Activated B cell treated with CpG ODN at 0.5 μM for 24 hours (primary cell): ENCODE measurements at regions not wholly inside any gene's neighbourhood (a gene's known extent, or its start where the extent isn't known, plus 50 kb on each side); places are given as distances from the start of the nearest gene placed in this dataset.

Experiments
- ATAC-seq: fragments of 200-7000 bp; cut with Tn5 transposase; one replicate; pipeline ENCODE4 v1.10.0; 2021; ENCODE audit warnings: low read depth, mild to moderate bottlenecking, moderate library complexity
- CTCF ChIA-PET: fragments of 350-600 bp; sonication (Branson Sonifier 250); formaldehyde crosslinking; loops from one replicate; lab custom pipeline; 2021; ENCODE audit warnings: antibody characterized with exemption; lab: Charles Lee
- POLR2A ChIA-PET: fragments of 350-600 bp; sonication (Branson Sonifier 250); formaldehyde crosslinking; loops from one replicate; lab custom pipeline; 2021; ENCODE audit warnings: antibody characterized with exemption; lab: Charles Lee
- DNase-seq: peaks from one replicate; pipeline ENCODE4 v3.0.0; 2022
- H3K27ac Mint-ChIP-seq: one replicate; pipeline ENCODE4 v1.8.0; 2020; ENCODE audit warnings: mixed read lengths
- H3K27me3 Mint-ChIP-seq: one replicate; pipeline ENCODE4 v1.8.0; 2021; ENCODE audit warnings: mixed read lengths
- H3K36me3 Mint-ChIP-seq: one replicate; pipeline ENCODE4 v1.8.0; 2021; ENCODE audit warnings: low read depth, mixed read lengths
- H3K4me1 Mint-ChIP-seq: one replicate; pipeline ENCODE4 v1.8.0; 2021; ENCODE audit warnings: mixed read lengths
- H3K4me3 Mint-ChIP-seq: one replicate; pipeline ENCODE4 v1.8.0; 2020; ENCODE audit warnings: mild to moderate bottlenecking, mixed read lengths
- H3K9me3 Mint-ChIP-seq: one replicate; pipeline ENCODE4 v1.8.0; 2020; ENCODE audit warnings: mixed read lengths
- intact Hi-C: fragments of 100-400 bp; cut with micrococcal nuclease; formaldehyde crosslinking; loops from one replicate; pipeline ENCODE4 v1.15.1; 2024
- TF ChIP-seq, protein P1 (sequence below): fragments of 200-600 bp; IDR thresholded peaks from one replicate; pipeline ENCODE4 v1.8.0; 2022; ENCODE audit warnings: antibody characterized with exemption, mild to moderate bottlenecking

DNA sequence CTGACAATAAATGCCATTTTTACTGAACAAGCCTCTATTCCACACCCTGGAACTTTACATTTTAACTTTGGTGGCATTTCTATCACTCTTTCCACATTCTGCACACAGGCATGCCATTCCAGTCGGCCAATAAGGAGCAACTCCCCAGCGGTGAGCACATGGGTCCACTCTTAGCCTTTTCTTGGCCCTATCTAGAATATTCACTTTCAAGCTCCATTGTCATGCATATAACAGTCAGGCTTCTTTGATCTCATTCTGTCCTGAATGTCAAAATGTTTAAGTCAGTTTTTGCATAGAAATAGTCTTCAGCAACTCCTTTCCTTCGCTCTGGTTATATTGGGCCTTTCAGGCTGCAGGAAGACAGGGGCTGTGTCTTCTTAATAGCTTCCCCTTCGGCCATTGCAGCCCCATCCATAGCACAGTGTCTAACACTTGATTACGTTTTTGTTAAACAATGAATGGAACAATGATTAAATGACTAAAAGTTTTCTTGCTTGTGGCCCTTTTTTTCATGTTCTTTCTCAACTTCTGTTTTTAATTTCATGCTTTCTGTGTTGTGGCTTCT lies 427.3 kb downstream of the MFSD1 start:
- Mint-ChIP-seq H3K4me3 (no peak overlapping the region), H3K27ac (no peak overlapping the region), H3K27me3 (no peaks in the 10 kb centered on the region), H3K9me3 (peaks cover 3% of the 10 kb centered on the region), H3K36me3 (no peaks in the 10 kb centered on the region), H3K4me1 (no peaks in the 10 kb centered on the region)
- CTCF ChIA-PET: no interaction called here
- intact Hi-C loops: no loop called here
- POLR2A ChIA-PET: no interaction called here
- no peak for ATAC-seq
- TF ChIP-seq, protein P1, sequence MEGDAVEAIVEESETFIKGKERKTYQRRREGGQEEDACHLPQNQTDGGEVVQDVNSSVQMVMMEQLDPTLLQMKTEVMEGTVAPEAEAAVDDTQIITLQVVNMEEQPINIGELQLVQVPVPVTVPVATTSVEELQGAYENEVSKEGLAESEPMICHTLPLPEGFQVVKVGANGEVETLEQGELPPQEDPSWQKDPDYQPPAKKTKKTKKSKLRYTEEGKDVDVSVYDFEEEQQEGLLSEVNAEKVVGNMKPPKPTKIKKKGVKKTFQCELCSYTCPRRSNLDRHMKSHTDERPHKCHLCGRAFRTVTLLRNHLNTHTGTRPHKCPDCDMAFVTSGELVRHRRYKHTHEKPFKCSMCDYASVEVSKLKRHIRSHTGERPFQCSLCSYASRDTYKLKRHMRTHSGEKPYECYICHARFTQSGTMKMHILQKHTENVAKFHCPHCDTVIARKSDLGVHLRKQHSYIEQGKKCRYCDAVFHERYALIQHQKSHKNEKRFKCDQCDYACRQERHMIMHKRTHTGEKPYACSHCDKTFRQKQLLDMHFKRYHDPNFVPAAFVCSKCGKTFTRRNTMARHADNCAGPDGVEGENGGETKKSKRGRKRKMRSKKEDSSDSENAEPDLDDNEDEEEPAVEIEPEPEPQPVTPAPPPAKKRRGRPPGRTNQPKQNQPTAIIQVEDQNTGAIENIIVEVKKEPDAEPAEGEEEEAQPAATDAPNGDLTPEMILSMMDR: no peak
- no peak for DNase-seq

DNA sequence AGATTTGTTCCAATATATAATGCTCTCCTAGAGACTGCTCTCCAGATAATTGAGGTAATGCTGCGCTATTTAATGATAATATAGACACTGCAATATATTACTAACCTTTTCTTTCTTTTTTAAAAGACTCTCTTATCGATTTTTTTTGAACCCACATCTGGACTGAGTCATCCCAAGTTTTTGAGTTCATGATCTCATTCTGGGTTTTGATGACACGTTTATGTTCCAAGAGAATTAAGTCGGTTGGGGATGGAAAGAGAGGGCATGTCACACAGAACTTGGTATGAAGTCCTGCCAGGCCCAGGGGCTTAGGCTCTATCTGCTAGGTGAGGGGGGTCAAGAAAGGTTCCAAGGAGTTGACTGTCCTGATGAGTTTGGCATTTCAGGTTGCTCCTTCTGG lies 431.1 kb downstream of the MFSD1 start:
- H3K36me3 Mint-ChIP-seq: no peaks in the 10 kb centered on the region
- no peaks in the 10 kb centered on the region for H3K4me1 Mint-ChIP-seq
- intact Hi-C loops: no loop called here
- DNase-seq (no peak), ATAC-seq (no peak)
- peaks cover 3% of the 10 kb centered on the region for H3K9me3 Mint-ChIP-seq
- ChIA-PET CTCF (no interaction called here), POLR2A (no interaction called here)
- H3K27ac Mint-ChIP-seq: no peak overlapping the region
- TF ChIP-seq, protein P1: no peak
- peaks cover 5% of the 10 kb centered on the region for H3K27me3 Mint-ChIP-seq
- no peak overlapping the region for H3K4me3 Mint-ChIP-seq

DNA sequence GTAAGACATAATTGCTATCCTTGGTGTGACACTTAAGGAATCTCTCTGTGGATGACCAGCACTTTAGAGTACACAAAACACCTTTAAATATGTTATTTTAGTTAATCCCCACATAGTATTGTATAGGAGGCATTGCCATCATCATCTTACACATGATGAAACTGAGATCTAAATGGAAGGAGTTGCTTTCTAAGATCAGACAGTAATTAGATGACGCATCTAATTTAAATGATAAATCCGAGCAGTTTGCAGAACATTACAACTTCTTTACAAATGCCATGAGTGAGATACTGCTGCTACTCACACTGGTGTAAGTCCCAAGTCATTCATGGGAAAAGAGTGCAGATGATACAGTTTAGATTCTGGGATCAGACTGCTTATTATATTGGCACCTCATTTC lies 431.9 kb downstream of the MFSD1 start:
- H3K27ac Mint-ChIP-seq: no peak overlapping the region
- ChIA-PET CTCF (no interaction called here), POLR2A (no interaction called here)
- H3K4me1 Mint-ChIP-seq: no peaks in the 10 kb centered on the region
- TF ChIP-seq, protein P1: no peak
- no peak for ATAC-seq
- H3K36me3 Mint-ChIP-seq: no peaks in the 10 kb centered on the region
- intact Hi-C loops: no loop called here
- H3K27me3 Mint-ChIP-seq: peaks cover 10% of the 10 kb centered on the region
- H3K4me3 Mint-ChIP-seq: no peak overlapping the region
- peaks cover 3% of the 10 kb centered on the region for H3K9me3 Mint-ChIP-seq
- no peak for DNase-seq

DNA sequence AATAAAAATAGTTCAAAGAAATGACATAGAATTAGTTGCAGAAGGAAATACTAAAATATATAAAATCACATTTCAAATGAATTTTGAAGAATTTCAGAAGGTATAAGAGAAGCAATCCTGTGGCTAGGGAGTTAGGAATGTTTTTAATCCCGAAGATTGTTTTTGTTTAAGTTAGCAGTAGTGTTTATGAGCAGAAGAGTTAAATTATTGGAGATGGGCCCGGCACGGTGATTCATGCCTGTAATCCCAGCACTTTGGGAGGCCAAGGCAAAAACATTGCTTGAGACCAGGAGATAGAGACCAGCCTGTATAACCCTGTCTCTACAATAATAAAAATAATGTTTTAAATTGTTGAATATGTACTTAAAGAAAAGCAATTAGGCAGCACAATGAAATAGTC lies 432.5 kb downstream of the MFSD1 start:
- intact Hi-C loops: no loop called here
- TF ChIP-seq, protein P1: no peak
- CTCF ChIA-PET: no interaction called here

DNA sequence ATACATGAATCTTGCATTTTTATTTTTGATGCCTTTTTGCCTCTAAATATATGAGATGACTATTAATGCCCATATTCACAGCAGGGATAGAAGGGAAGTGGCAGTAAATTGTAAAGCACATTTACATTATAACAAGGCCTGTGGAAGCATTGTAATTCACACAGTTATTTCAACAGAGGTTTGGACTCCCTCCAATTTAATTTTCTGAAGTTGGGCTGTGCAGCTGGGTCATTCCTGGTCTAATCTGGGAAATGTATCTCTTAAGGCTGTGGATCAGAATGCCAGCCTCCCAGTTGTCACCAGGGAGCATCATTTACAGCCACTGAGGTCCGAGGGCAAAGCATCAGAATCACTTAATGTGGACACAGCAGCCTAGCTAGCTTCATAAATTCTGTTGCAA lies 434.5 kb downstream of the MFSD1 start:
- H3K9me3 Mint-ChIP-seq: no peaks in the 10 kb centered on the region
- no peaks in the 10 kb centered on the region for H3K36me3 Mint-ChIP-seq
- H3K4me3 Mint-ChIP-seq: no peak overlapping the region
- ChIA-PET POLR2A (no interaction called here), CTCF (interaction anchor here (1.3 kb wide), 1 partner anchor 24 kb away, joined by 3 read pairs; no protein-coding TSS in a partner anchor)
- H3K27ac Mint-ChIP-seq: no peak overlapping the region
- no peaks in the 10 kb centered on the region for H3K4me1 Mint-ChIP-seq
- intact Hi-C loops: no loop called here
- ATAC-seq (no peak), DNase-seq (no peak)
- TF ChIP-seq, protein P1: no peak
- H3K27me3 Mint-ChIP-seq: peaks cover 11% of the 10 kb centered on the region

More for the DNA sequence above, 432.5 kb downstream of the MFSD1 start:
- no peaks in the 10 kb centered on the region for H3K4me1 Mint-ChIP-seq
- H3K9me3 Mint-ChIP-seq: peaks cover 3% of the 10 kb centered on the region
- no peak for DNase-seq
- POLR2A ChIA-PET: no interaction called here
- no peak for ATAC-seq
- H3K27me3 Mint-ChIP-seq: peaks cover 11% of the 10 kb centered on the region
- H3K27ac Mint-ChIP-seq: no peak overlapping the region
- no peak overlapping the region for H3K4me3 Mint-ChIP-seq
- no peaks in the 10 kb centered on the region for H3K36me3 Mint-ChIP-seq
